Psoas muscle (tissue), 7 donors: ENCODE measurements at regions not wholly inside any gene's neighbourhood (a gene's known extent, or its start where the extent isn't known, plus 50 kb on each side); places are given as distances from the start of the nearest gene placed in this dataset.

ENCODE experiments used
- ATAC-seq, 4 donors: fragments of 200-7000 bp; cut with Tn5 transposase; one replicate each; pipeline ENCODE4 v1.9.1; 2020; ENCODE audit warnings: moderate library complexity in 3 of 4, mild to moderate bottlenecking in 2 of 4
- DNase-seq, 2 donors: peaks; one replicate each; pipeline ENCODE4 v3.0.0-alpha.2; 2020
- H3K27ac ChIP-seq: fragments of 200-600 bp; one replicate; pipeline ENCODE4 v1.8.0; 2022
- H3K27me3 ChIP-seq, 3 donors: fragments of 200-600 bp in 1 of 3; one replicate each; pipeline versions ENCODE4 v1.6.1 to v1.8.0; 2013 to 2022; ENCODE audit warnings: low read length in 2 of 3, mild to moderate bottlenecking in 2 of 3, moderate library complexity in 1 of 3; ENCODE audit not compliant: insufficient read depth in 3 of 3
- H3K36me3 ChIP-seq, 2 donors: fragments of 200-600 bp in 1 of 2; one replicate each; pipeline versions ENCODE4 v1.6.1 to v1.8.0; 2013 to 2022; ENCODE audit warnings: low read depth in 1 of 2, mild to moderate bottlenecking in 1 of 2, moderate library complexity in 1 of 2; ENCODE audit not compliant: insufficient read depth in 1 of 2
- H3K4me1 ChIP-seq: fragments of 200-600 bp; one replicate; pipeline ENCODE4 v1.8.0; 2022
- H3K4me3 ChIP-seq: fragments of 200-600 bp; one replicate; pipeline ENCODE4 v1.8.0; 2022; ENCODE audit warnings: mild to moderate bottlenecking
- H3K9me3 ChIP-seq: fragments of 200-600 bp; one replicate; pipeline ENCODE4 v1.8.0; 2022
- CTCF ChIP-seq: fragments of 200-600 bp; IDR thresholded peaks from one replicate; pipeline ENCODE4 v1.8.0; 2022; ENCODE audit warnings: antibody characterized with exemption
- WGBS, 3 donors: extraction: QIAGEN DNeasy Blood & Tissue Kit; methylation state at CpG; one replicate each; pipeline versions ENCODE4 v1.1.6 to v1.1.7; 2013; 5-methylcytosine and 5-hydroxymethylcytosine counted together
- intact Hi-C, 2 donors: fragments of 100-400 bp; cut with DNase I; formaldehyde crosslinking; loops; one replicate each; pipeline versions ENCODE4 v1.11.0 to v1.14.2; 2022
- donor health status: healthy with polysubstance abuse.
- donor health status: DM: no; HTN: no; CAD: no; lungs with moderate emphysema.
- donor health status: Bipolar disorder and iron deficiency.
- donor health status: healthy.
- donor health status: DM: yes; HTN: yes; CAD: no.
- donor health status: DM: no; HTN: no; CAD: no.
- donor health status: DM: yes; HTN: yes; CAD: no.

- no peak overlapping the region for H3K27ac ChIP-seq
- intact Hi-C loops, result no loop called here
- WGBS, 3 donors, result 58 to 62% (median 62%) methylated on average over 9 of the region's 9 CpGs
- no peaks in the 10 kb centered on the region for H3K27me3 ChIP-seq
- no peak for TF ChIP-seq CTCF
- no peaks in the 10 kb centered on the region for H3K9me3 ChIP-seq
- H3K4me3 ChIP-seq, result no peak overlapping the region
- H3K4me1 ChIP-seq, result no peaks in the 10 kb centered on the region
- DNase-seq (no peak), ATAC-seq (no peak)
- no peaks in the 10 kb centered on the region for H3K36me3 ChIP-seq
Observed at GRCh38 chr7:153422291-153423209, 629.6 kb upstream of the DPP6 start.

- Histone ChIP-seq H3K27ac (no peak overlapping the region), H3K4me3 (no peak overlapping the region), H3K9me3 (no peaks in the 10 kb centered on the region), H3K4me1 (no peaks in the 10 kb centered on the region), H3K27me3 (no peaks in the 10 kb centered on the region), H3K36me3 (no peaks in the 10 kb centered on the region)
- intact Hi-C loops, result no loop called here
- ATAC-seq, result no peak
- DNase-seq, result no peak
- TF ChIP-seq CTCF, result no peak
- WGBS, 3 donors, result 39 to 46% (median 40%) methylated on average over 2 of the region's 2 CpGs
Observed at GRCh38 chr7:153423210-153423590, 629.0 kb upstream of the DPP6 start.

DNA sequence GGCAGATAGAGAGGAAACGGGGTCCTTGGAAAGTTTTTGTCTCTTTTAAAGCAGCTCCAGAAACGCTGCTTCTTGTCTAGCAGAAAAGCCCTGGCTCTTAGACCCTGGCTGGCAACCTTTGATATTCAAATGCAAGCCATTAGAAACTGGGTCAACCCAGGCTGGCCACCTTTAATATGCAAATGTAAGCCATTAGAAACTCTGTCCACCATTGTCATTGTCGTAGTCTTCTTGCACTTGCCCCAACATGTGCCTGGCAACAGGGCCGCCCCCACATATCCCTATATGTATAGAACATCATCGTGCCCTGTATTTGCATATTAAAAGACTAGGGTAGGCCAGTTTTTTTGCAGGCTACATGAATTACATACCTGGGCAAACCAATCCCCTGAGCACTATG lies 621.3 kb upstream of the DPP6 start:
- H3K4me3 ChIP-seq, result no peak overlapping the region
- no peak for DNase-seq

DNA sequence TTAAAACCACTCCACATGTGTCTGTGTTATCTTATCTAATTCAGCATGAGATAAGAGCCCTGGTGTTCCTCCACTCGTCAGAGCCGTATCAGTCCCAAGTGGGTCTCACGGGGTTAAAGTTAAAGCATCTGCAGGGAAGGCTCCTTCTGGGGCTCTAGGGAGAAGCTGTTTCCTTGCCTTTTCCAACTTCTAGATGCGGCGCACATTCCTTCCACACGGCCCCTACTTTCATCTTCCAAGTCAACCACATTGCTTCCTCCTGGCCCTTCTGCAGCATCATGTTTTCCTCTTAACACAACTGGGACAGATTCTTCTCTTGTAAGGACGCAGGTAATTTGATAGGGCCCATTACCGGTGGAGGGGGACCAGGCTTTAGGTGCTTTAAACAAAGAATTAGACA lies 620.1 kb upstream of the DPP6 start:
- 25 to 32% (median 27%) methylated on average over 8 of the region's 8 CpGs for WGBS, 3 donors
- H3K4me3 ChIP-seq, result no peak overlapping the region
- DNase-seq, result no peak
- H3K9me3 ChIP-seq, result no peaks in the 10 kb centered on the region
- no peak for ATAC-seq
- H3K27ac ChIP-seq, result no peak overlapping the region
- H3K36me3 ChIP-seq, result no peaks in the 10 kb centered on the region
- intact Hi-C loops, result no loop called here
- H3K4me1 ChIP-seq, result no peaks in the 10 kb centered on the region
- TF ChIP-seq CTCF, result no peak
- no peaks in the 10 kb centered on the region for H3K27me3 ChIP-seq

More for the DNA sequence above, 621.3 kb upstream of the DPP6 start:
- Histone ChIP-seq H3K9me3 (no peaks in the 10 kb centered on the region), H3K4me1 (no peaks in the 10 kb centered on the region), H3K36me3 (no peaks in the 10 kb centered on the region), H3K27ac (no peak overlapping the region), H3K27me3 (no peaks in the 10 kb centered on the region)
- no peak for ATAC-seq
- WGBS, 3 donors, result 67 to 73% (median 70%) methylated on average over 5 of the region's 5 CpGs
- TF ChIP-seq CTCF, result no peak
- intact Hi-C loops, result no loop called here

GRCh38 chr7:153433223-153433622 lies 619.0 kb upstream of the DPP6 start:
- ATAC-seq (no peak), DNase-seq (no peak)
- Histone ChIP-seq H3K36me3 (no peaks in the 10 kb centered on the region), H3K27me3 (no peaks in the 10 kb centered on the region), H3K9me3 (no peaks in the 10 kb centered on the region), H3K4me3 (no peak overlapping the region), H3K27ac (no peak overlapping the region), H3K4me1 (no peaks in the 10 kb centered on the region)
- TF ChIP-seq CTCF, result no peak
- intact Hi-C loops, result no loop called here
- 85 to 90% (median 88%) methylated on average over 8 of the region's 8 CpGs for WGBS, 3 donors
